Endothelial cell of umbilical vein (primary cell): ENCODE measurements at regions not wholly inside any gene's neighbourhood (a gene's known extent, or its start where the extent isn't known, plus 50 kb on each side); places are given as distances from the start of the nearest gene placed in this dataset.

Experiments used
- BruUV-seq: library from RNA; stranded (reverse); fragments of 400-500 nt; replicated peaks from 2 replicates; lab custom pipeline; 2021; lab: Mats Ljungman, UMichigan
- CTCF ChIA-PET: fragments of 300-600, 350-600 bp; sonication (Branson Sonifier 250); formaldehyde crosslinking; loops from one replicate; lab custom pipeline; 2021; ENCODE audit warnings: antibody characterized with exemption, inconsistent platforms; lab: Charles Lee
- POLR2A ChIA-PET: fragments of 300-600, 350-600 bp; sonication (Branson Sonifier 250); formaldehyde crosslinking; loops from one replicate; lab custom pipeline; 2021; ENCODE audit warnings: antibody characterized with exemption, inconsistent platforms; lab: Charles Lee
- DNase-seq: peaks from one replicate; pipeline ENCODE4 v3.0.0-alpha.2; 2011; ENCODE audit warnings: low read depth, low spot score
- FAIRE-seq: peaks from 2 replicates; lab custom pipeline; 2011; peaks lifted over from hg19 to GRCh38; lab: Jason Lieb, UNC
- H2AFZ ChIP-seq: 2 replicates; pipeline ENCODE4 v1.6.0; 2012; ENCODE audit warnings: low read depth, low read length, control low read depth, inconsistent platforms
- H3K27ac ChIP-seq: 2 replicates; pipeline ENCODE4 v1.5.1; 2011; ENCODE audit warnings: low read depth, mild to moderate bottlenecking, control low read depth, low read length, moderate library complexity; ENCODE audit not compliant: insufficient read depth
- H3K27me3 ChIP-seq, 2 experiments: 2 replicates each; pipeline versions ENCODE4 v1.6.0 to v1.6.1; 2011; ENCODE audit warnings: low read length in 2 of 2, mixed read lengths in 1 of 2; ENCODE audit not compliant: control insufficient read depth in 2 of 2, insufficient read depth in 2 of 2
- H3K36me3 ChIP-seq, 2 experiments: 2 replicates in 1 of 2; 3 replicates in 1 of 2; pipeline ENCODE4 v1.5.1; 2011; ENCODE audit warnings: low read length in 2 of 2, mild to moderate bottlenecking in 1 of 2, moderate library complexity in 1 of 2; ENCODE audit not compliant: control insufficient read depth in 2 of 2, insufficient read depth in 2 of 2; ENCODE audit errors: extremely low read depth in 1 of 2
- H3K4me1 ChIP-seq: 3 replicates; pipeline ENCODE4 v1.5.1; 2011; ENCODE audit warnings: mild to moderate bottlenecking, low read length; ENCODE audit not compliant: control insufficient read depth, insufficient read depth; ENCODE audit errors: extremely low read depth
- H3K4me2 ChIP-seq: 2 replicates; pipeline ENCODE4 v1.6.1; 2011; ENCODE audit warnings: low read length, control low read depth, mixed read lengths; ENCODE audit not compliant: insufficient read depth
- H3K4me3 ChIP-seq, 3 experiments: fragments of 200-600 bp in 1 of 3; sonication (generic), shearing (Covaris generic) in 1 of 3; replicated peaks in 1 of 3; 2 replicates each; pipeline ENCODE4 v1.5.1; 2011 to 2016; ENCODE audit warnings: control low read depth in 3 of 3, low read length in 3 of 3, mild to moderate bottlenecking in 2 of 3, inconsistent platforms in 1 of 3, low read depth in 1 of 3, moderate library complexity in 1 of 3; ENCODE audit not compliant: insufficient read depth in 1 of 3
- H3K79me2 ChIP-seq: 2 replicates; pipeline ENCODE4 v1.6.0; 2012; ENCODE audit warnings: low read length, inconsistent platforms; ENCODE audit not compliant: control insufficient read depth, insufficient read depth
- H3K9ac ChIP-seq: replicated peaks from 2 replicates; pipeline ENCODE3; 2011; ENCODE audit warnings: low read length, control low read depth; ENCODE audit not compliant: insufficient read depth; ENCODE audit errors: extremely low read depth
- H3K9me1 ChIP-seq: replicated peaks from 3 replicates; pipeline ENCODE4 v1.6.0; 2011; ENCODE audit warnings: mild to moderate bottlenecking, low read length; ENCODE audit not compliant: control insufficient read depth, insufficient read depth; ENCODE audit errors: extremely low read depth
- H3K9me3 ChIP-seq: replicated peaks from 2 replicates; pipeline ENCODE4 v1.5.1; 2012; ENCODE audit warnings: low read length, inconsistent platforms; ENCODE audit not compliant: control insufficient read depth, insufficient read depth
- H4K20me1 ChIP-seq: replicated peaks from 2 replicates; pipeline ENCODE3; 2011; ENCODE audit warnings: mild to moderate bottlenecking, low read length; ENCODE audit not compliant: control insufficient read depth, insufficient read depth; ENCODE audit errors: extremely low read depth
- CTCF ChIP-seq, 2 donors: IDR thresholded peaks; 1 replicate in 1 of 2; 2 replicates in 1 of 2; pipeline ENCODE4 v1.5.1; 2011; ENCODE audit warnings: low read length in 2 of 2, mild to moderate bottlenecking in 2 of 2, moderate library complexity in 2 of 2, control low read depth in 1 of 2, inconsistent platforms in 1 of 2, low read depth in 1 of 2; ENCODE audit not compliant: insufficient read depth in 1 of 2; ENCODE audit errors: extremely low read depth in 1 of 2
- EZH2 ChIP-seq: IDR thresholded peaks from 2 replicates; pipeline ENCODE4 v1.6.1; 2012; ENCODE audit warnings: borderline replicate concordance, low read depth, mild to moderate bottlenecking, moderate library complexity, low read length, inconsistent platforms; ENCODE audit not compliant: severe bottlenecking
- FOS ChIP-seq: IDR thresholded peaks from 2 replicates; pipeline ENCODE4 v1.6.1; 2011; ENCODE audit warnings: mild to moderate bottlenecking, low read length, moderate library complexity, borderline replicate concordance; ENCODE audit not compliant: insufficient read depth
- GATA2 ChIP-seq: IDR thresholded peaks from 2 replicates; pipeline ENCODE4 v1.7.0; 2011; ENCODE audit warnings: low read depth, mild to moderate bottlenecking, moderate library complexity, mixed read lengths, low read length; ENCODE audit not compliant: insufficient read length, insufficient read depth
- JUN ChIP-seq: IDR thresholded peaks from 2 replicates; pipeline ENCODE4 v1.6.1; 2011; ENCODE audit warnings: borderline replicate concordance, low read depth; ENCODE audit not compliant: insufficient read length, insufficient read depth
- MYC ChIP-seq: IDR thresholded peaks from one replicate; pipeline ENCODE4 v1.6.1; 2011; ENCODE audit warnings: mild to moderate bottlenecking, low read depth, low read length
- POLR2A ChIP-seq: IDR thresholded peaks from 2 replicates; pipeline ENCODE4 v1.6.1; 2012; ENCODE audit warnings: low read depth, mild to moderate bottlenecking, control low read depth, low read length
- POLR2AphosphoS5 ChIP-seq: IDR thresholded peaks from 2 replicates; pipeline ENCODE4 v1.6.1; 2012; ENCODE audit warnings: low read depth, mild to moderate bottlenecking, control low read depth, low read length, moderate library complexity; ENCODE audit not compliant: insufficient read depth
- dilution Hi-C: fragments of 300-500 bp; cut with MboI; formaldehyde crosslinking; loops from one replicate; pipeline ENCODE4 v1.15.0; 2019; ENCODE audit warnings: low sequenced_read_pairs; ENCODE audit not compliant: extremely low pct_ligation_motif_present
- intact Hi-C: fragments of 100-400 bp; cut with micrococcal nuclease; formaldehyde crosslinking; loops from one replicate; pipeline ENCODE4 v1.10.0; 2022
- TF ChIP-seq, protein P1 (sequence below): IDR thresholded peaks from 2 replicates; pipeline ENCODE4 v1.6.1; 2011; ENCODE audit not compliant: insufficient read depth, insufficient read length

DNA sequence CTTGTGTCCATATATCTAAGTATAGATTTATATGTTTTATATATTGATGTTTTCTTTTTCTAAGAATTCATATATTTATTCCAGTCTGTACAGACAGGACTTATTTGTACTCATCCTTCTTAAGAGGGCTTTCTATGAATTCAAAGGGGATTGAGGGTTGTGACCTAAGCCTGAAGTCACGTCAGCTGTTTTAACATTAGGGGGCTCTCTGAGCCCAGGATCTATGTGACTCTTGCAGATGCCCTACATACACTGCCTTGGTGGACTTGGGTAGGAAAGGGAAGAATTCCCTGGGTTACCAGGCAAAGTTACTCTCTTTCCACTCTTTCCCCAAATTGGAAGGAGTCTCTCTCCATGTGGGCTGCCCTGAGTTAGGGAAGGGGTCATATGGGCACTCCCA, 283.8 kb upstream of the DAB1 start:
- dilution Hi-C loops = no loop called here
- ChIA-PET CTCF (no interaction called here), POLR2A (no interaction called here)
- Histone ChIP-seq H3K36me3 (no peaks in the 10 kb centered on the region), H3K9ac (no peak overlapping the region), H3K79me2 (no peaks in the 10 kb centered on the region), H3K9me3 (peaks cover 2% of the 10 kb centered on the region), H4K20me1 (no peaks in the 10 kb centered on the region), H3K27me3 (no peaks in the 10 kb centered on the region), H3K4me3 (no peak overlapping the region), H2AFZ (no peak overlapping the region), H3K27ac (no peak overlapping the region), H3K4me2 (no peak overlapping the region), H3K4me1 (no peaks in the 10 kb centered on the region), H3K9me1 (no peaks in the 10 kb centered on the region)
- DNase-seq (no peak), FAIRE-seq (no peak)
- intact Hi-C loops = no loop called here
- no peak for TF ChIP-seq FOS
- TF ChIP-seq EZH2 = no peak
- TF ChIP-seq POLR2A = no peak
- no peak for TF ChIP-seq GATA2
- TF ChIP-seq CTCF (IDR thresholded peaks at IDR 0.05; ENCODE audit: extremely low read depth in 1 of 2, insufficient read depth in 1 of 2, low read depth in 1 of 2, low read length in 2 of 2) = no peak
- no peak for TF ChIP-seq JUN
- no peak for TF ChIP-seq POLR2AphosphoS5
- no peak for TF ChIP-seq MYC
- TF ChIP-seq, protein P1, sequence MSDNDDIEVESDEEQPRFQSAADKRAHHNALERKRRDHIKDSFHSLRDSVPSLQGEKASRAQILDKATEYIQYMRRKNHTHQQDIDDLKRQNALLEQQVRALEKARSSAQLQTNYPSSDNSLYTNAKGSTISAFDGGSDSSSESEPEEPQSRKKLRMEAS = no peak
- BruUV-seq = no TSS peak
